GM23338 (cell line): ENCODE measurements at regions not wholly inside any gene's neighbourhood (a gene's known extent, or its start where the extent isn't known, plus 50 kb on each side); places are given as distances from the start of the nearest gene placed in this dataset.

Experiments
- ATAC-seq: fragments of 200-7000 bp; cut with Tn5 transposase; 3 replicates; pipeline ENCODE4 v1.9.1; 2020
- DNase-seq: peaks from one replicate; pipeline ENCODE4 v3.0.0-alpha.2; 2015; ENCODE audit warnings: low spot score
- H2AFZ ChIP-seq: fragments of 200-600 bp; sonication (generic); 2 replicates; pipeline ENCODE4 v1.8.0; 2016; ENCODE audit warnings: antibody characterized with exemption, mild to moderate bottlenecking, moderate library complexity
- H3F3A ChIP-seq: fragments of 200-600 bp; sonication (generic); replicated peaks from 2 replicates; pipeline ENCODE4 v1.8.0; 2017; ENCODE audit warnings: antibody characterized with exemption, mixed run types, low read depth
- H3K27ac ChIP-seq: fragments of 200-600 bp; sonication (generic); 2 replicates; pipeline ENCODE4 v1.6.1; 2016; ENCODE audit warnings: low read depth
- H3K27me3 ChIP-seq: fragments of 200-600 bp; sonication (generic); 2 replicates; pipeline ENCODE4 v1.8.0; 2016; ENCODE audit warnings: mild to moderate bottlenecking, mixed run types, moderate library complexity; ENCODE audit not compliant: insufficient read depth
- H3K36me3 ChIP-seq: fragments of 200-600 bp; sonication (generic); 2 replicates; pipeline ENCODE4 v1.8.0; 2016; ENCODE audit warnings: mild to moderate bottlenecking; ENCODE audit not compliant: insufficient read depth
- H3K4me1 ChIP-seq: fragments of 200-600 bp; sonication (generic); 2 replicates; pipeline ENCODE4 v1.8.0; 2016; ENCODE audit warnings: mild to moderate bottlenecking, moderate library complexity; ENCODE audit not compliant: insufficient read depth
- H3K4me2 ChIP-seq: fragments of 200-600 bp; sonication (generic); 2 replicates; pipeline ENCODE4 v1.7.1; 2017; ENCODE audit warnings: mixed run types
- H3K4me3 ChIP-seq: fragments of 200-600 bp; sonication (generic); 2 replicates; pipeline ENCODE4 v1.6.1; 2016; ENCODE audit warnings: mixed run types
- H3K79me2 ChIP-seq: fragments of 200-600 bp; sonication (generic); replicated peaks from 2 replicates; pipeline ENCODE4 v1.8.0; 2017; ENCODE audit warnings: mild to moderate bottlenecking; ENCODE audit not compliant: insufficient read depth
- H3K9me2 ChIP-seq: fragments of 200-600 bp; sonication (generic); 2 replicates; pipeline ENCODE4 v1.8.0; 2017; ENCODE audit not compliant: insufficient read depth
- H4K20me1 ChIP-seq: fragments of 200-600 bp; sonication (generic); replicated peaks from 2 replicates; pipeline ENCODE4 v1.8.0; 2017; ENCODE audit warnings: mild to moderate bottlenecking; ENCODE audit not compliant: insufficient read depth
- H3K27ac Mint-ChIP-seq: 2 replicates; pipeline ENCODE4 v1.8.0; 2020; ENCODE audit warnings: inconsistent platforms, mild to moderate bottlenecking, moderate library complexity, mixed read lengths
- H3K27me3 Mint-ChIP-seq: 3 replicates; pipeline ENCODE4 v1.8.0; 2022; ENCODE audit warnings: low read depth, mild to moderate bottlenecking, moderate library complexity, mixed read lengths, inconsistent platforms; ENCODE audit not compliant: insufficient read depth, poor library complexity
- H3K36me3 Mint-ChIP-seq: 3 replicates; pipeline ENCODE4 v1.8.0; 2021; ENCODE audit warnings: low read depth, mild to moderate bottlenecking, inconsistent platforms, moderate library complexity, mixed read lengths
- H3K4me1 Mint-ChIP-seq: 3 replicates; pipeline ENCODE4 v1.8.0; 2020; ENCODE audit warnings: mild to moderate bottlenecking, inconsistent platforms, mixed read lengths
- H3K4me3 Mint-ChIP-seq: 3 replicates; pipeline ENCODE4 v1.8.0; 2021; ENCODE audit warnings: moderate library complexity, mild to moderate bottlenecking, inconsistent platforms, mixed read lengths
- H3K9me3 Mint-ChIP-seq: 3 replicates; pipeline ENCODE4 v1.8.0; 2020; ENCODE audit warnings: moderate library complexity, mild to moderate bottlenecking, inconsistent platforms, mixed read lengths
- CREB1 ChIP-seq: fragments of 250-450 bp; sonication (Bioruptor Pico); IDR thresholded peaks from 2 replicates; pipeline ENCODE4 v1.5.0; 2020; ENCODE audit warnings: low read depth, mild to moderate bottlenecking, moderate library complexity
- EZH2 ChIP-seq: fragments of 200-600 bp; sonication (generic); IDR thresholded peaks from one replicate; pipeline ENCODE4 v1.8.0; 2017; ENCODE audit warnings: antibody characterized with exemption, mild to moderate bottlenecking, low read depth; ENCODE audit not compliant: unreplicated experiment
- EZH2phosphoT487 ChIP-seq: fragments of 200-600 bp; sonication (generic); IDR thresholded peaks from one replicate; pipeline ENCODE4 v1.8.1; 2018; ENCODE audit warnings: antibody characterized with exemption; ENCODE audit not compliant: unreplicated experiment
- JUNB ChIP-seq: IDR thresholded peaks from one replicate; pipeline ENCODE4 v1.6.1; 2016; ENCODE audit warnings: antibody characterized with exemption; ENCODE audit not compliant: unreplicated experiment
- NANOG ChIP-seq: IDR thresholded peaks from 2 replicates; pipeline ENCODE4 v1.6.1; 2016; ENCODE audit warnings: antibody characterized with exemption, borderline replicate concordance
- POLR2AphosphoS5 ChIP-seq: IDR thresholded peaks from 2 replicates; pipeline ENCODE4 v1.6.1; 2016; ENCODE audit warnings: antibody characterized with exemption, low read depth
- STAT1 ChIP-seq: IDR thresholded peaks from one replicate; pipeline ENCODE4 v1.6.1; 2016; ENCODE audit warnings: antibody characterized with exemption; ENCODE audit not compliant: unreplicated experiment
- ZNF114 ChIP-seq: fragments of 250-450 bp; sonication (Bioruptor Pico); IDR thresholded peaks from 2 replicates; pipeline ENCODE4 v1.5.0; 2020; ENCODE audit warnings: mild to moderate bottlenecking, moderate library complexity
- ZNF331 ChIP-seq: fragments of 250-450 bp; sonication (Bioruptor Pico); IDR thresholded peaks from 2 replicates; pipeline ENCODE4 v1.5.0; 2020; ENCODE audit warnings: low read depth, mild to moderate bottlenecking, moderate library complexity
- TF ChIP-seq, protein P1 (sequence below): IDR thresholded peaks from one replicate; pipeline ENCODE4 v1.6.1; 2018; ENCODE audit warnings: antibody characterized with exemption; ENCODE audit not compliant: unreplicated experiment
- TF ChIP-seq, protein P2 (sequence below): fragments of 250-450 bp; sonication (Bioruptor Pico); IDR thresholded peaks from 2 replicates; pipeline ENCODE4 v1.5.0; 2020; ENCODE audit warnings: mild to moderate bottlenecking, moderate library complexity
- TF ChIP-seq, protein P3 (sequence below): IDR thresholded peaks from 2 replicates; pipeline ENCODE4 v1.6.1; 2016; ENCODE audit warnings: antibody characterized with exemption
- TF ChIP-seq, protein P4 (sequence below), 2 experiments: fragments of 200-600 bp in 1 of 2; sonication (generic) in 1 of 2; conservative IDR thresholded peaks; 2 replicates each; pipeline versions ENCODE4 v1.5.1 to v1.6.1; 2016 to 2017; ENCODE audit warnings: antibody characterized with exemption in 2 of 2, low read depth in 2 of 2, mild to moderate bottlenecking in 2 of 2, moderate library complexity in 1 of 2

DNA sequence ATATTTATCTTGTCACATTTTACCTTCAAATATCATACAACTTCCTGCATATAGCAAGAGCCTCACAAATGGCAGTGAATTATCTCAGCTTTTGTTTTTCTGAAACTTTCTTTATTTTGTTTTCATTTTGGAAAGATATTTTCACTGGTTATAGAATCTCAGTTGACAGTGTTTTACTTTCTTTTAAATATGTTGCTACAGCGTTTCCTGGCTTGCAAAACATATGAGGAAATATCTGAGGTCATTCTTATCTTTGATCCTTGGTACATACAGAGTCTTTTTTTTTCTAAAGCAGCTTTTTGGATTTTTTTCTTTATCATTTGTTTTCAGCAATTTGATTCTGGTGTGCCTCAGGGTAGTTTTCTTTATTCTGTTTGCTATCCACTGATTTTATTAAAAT, 77.6 kb upstream of the CEP78 start:
- TF ChIP-seq NANOG, result no peak
- TF ChIP-seq, protein P1, sequence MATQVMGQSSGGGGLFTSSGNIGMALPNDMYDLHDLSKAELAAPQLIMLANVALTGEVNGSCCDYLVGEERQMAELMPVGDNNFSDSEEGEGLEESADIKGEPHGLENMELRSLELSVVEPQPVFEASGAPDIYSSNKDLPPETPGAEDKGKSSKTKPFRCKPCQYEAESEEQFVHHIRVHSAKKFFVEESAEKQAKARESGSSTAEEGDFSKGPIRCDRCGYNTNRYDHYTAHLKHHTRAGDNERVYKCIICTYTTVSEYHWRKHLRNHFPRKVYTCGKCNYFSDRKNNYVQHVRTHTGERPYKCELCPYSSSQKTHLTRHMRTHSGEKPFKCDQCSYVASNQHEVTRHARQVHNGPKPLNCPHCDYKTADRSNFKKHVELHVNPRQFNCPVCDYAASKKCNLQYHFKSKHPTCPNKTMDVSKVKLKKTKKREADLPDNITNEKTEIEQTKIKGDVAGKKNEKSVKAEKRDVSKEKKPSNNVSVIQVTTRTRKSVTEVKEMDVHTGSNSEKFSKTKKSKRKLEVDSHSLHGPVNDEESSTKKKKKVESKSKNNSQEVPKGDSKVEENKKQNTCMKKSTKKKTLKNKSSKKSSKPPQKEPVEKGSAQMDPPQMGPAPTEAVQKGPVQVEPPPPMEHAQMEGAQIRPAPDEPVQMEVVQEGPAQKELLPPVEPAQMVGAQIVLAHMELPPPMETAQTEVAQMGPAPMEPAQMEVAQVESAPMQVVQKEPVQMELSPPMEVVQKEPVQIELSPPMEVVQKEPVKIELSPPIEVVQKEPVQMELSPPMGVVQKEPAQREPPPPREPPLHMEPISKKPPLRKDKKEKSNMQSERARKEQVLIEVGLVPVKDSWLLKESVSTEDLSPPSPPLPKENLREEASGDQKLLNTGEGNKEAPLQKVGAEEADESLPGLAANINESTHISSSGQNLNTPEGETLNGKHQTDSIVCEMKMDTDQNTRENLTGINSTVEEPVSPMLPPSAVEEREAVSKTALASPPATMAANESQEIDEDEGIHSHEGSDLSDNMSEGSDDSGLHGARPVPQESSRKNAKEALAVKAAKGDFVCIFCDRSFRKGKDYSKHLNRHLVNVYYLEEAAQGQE, result no peak
- TF ChIP-seq EZH2, result no peak
- no peak for TF ChIP-seq ZNF114 (CRISPR knock-in tag)
- TF ChIP-seq ZNF331 (CRISPR knock-in tag), result no peak
- no peak for TF ChIP-seq POLR2AphosphoS5
- TF ChIP-seq, protein P2, sequence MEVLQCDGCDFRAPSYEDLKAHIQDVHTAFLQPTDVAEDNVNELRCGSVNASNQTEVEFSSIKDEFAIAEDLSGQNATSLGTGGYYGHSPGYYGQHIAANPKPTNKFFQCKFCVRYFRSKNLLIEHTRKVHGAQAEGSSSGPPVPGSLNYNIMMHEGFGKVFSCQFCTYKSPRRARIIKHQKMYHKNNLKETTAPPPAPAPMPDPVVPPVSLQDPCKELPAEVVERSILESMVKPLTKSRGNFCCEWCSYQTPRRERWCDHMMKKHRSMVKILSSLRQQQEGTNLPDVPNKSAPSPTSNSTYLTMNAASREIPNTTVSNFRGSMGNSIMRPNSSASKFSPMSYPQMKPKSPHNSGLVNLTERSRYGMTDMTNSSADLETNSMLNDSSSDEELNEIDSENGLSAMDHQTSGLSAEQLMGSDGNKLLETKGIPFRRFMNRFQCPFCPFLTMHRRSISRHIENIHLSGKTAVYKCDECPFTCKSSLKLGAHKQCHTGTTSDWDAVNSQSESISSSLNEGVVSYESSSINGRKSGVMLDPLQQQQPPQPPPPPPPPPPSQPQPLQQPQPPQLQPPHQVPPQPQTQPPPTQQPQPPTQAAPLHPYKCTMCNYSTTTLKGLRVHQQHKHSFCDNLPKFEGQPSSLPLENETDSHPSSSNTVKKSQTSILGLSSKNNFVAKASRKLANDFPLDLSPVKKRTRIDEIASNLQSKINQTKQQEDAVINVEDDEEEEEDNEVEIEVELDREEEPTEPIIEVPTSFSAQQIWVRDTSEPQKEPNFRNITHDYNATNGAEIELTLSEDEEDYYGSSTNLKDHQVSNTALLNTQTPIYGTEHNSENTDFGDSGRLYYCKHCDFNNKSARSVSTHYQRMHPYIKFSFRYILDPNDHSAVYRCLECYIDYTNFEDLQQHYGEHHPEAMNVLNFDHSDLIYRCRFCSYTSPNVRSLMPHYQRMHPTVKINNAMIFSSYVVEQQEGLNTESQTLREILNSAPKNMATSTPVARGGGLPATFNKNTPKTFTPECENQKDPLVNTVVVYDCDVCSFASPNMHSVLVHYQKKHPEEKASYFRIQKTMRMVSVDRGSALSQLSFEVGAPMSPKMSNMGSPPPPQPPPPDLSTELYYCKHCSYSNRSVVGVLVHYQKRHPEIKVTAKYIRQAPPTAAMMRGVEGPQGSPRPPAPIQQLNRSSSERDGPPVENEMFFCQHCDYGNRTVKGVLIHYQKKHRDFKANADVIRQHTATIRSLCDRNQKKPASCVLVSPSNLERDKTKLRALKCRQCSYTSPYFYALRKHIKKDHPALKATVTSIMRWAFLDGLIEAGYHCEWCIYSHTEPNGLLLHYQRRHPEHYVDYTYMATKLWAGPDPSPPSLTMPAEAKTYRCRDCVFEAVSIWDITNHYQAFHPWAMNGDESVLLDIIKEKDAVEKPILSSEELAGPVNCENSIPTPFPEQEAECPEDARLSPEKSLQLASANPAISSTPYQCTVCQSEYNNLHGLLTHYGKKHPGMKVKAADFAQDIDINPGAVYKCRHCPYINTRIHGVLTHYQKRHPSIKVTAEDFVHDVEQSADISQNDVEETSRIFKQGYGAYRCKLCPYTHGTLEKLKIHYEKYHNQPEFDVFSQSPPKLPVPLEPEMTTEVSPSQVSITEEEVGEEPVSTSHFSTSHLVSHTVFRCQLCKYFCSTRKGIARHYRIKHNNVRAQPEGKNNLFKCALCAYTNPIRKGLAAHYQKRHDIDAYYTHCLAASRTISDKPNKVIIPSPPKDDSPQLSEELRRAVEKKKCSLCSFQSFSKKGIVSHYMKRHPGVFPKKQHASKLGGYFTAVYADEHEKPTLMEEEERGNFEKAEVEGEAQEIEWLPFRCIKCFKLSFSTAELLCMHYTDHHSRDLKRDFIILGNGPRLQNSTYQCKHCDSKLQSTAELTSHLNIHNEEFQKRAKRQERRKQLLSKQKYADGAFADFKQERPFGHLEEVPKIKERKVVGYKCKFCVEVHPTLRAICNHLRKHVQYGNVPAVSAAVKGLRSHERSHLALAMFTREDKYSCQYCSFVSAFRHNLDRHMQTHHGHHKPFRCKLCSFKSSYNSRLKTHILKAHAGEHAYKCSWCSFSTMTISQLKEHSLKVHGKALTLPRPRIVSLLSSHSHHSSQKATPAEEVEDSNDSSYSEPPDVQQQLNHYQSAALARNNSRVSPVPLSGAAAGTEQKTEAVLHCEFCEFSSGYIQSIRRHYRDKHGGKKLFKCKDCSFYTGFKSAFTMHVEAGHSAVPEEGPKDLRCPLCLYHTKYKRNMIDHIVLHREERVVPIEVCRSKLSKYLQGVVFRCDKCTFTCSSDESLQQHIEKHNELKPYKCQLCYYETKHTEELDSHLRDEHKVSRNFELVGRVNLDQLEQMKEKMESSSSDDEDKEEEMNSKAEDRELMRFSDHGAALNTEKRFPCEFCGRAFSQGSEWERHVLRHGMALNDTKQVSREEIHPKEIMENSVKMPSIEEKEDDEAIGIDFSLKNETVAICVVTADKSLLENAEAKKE (CRISPR knock-in tag), result no peak
- TF ChIP-seq, protein P3, sequence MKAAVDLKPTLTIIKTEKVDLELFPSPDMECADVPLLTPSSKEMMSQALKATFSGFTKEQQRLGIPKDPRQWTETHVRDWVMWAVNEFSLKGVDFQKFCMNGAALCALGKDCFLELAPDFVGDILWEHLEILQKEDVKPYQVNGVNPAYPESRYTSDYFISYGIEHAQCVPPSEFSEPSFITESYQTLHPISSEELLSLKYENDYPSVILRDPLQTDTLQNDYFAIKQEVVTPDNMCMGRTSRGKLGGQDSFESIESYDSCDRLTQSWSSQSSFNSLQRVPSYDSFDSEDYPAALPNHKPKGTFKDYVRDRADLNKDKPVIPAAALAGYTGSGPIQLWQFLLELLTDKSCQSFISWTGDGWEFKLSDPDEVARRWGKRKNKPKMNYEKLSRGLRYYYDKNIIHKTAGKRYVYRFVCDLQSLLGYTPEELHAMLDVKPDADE, result no peak
- no peak for TF ChIP-seq EZH2phosphoT487
- TF ChIP-seq STAT1, result no peak
- TF ChIP-seq JUNB, result no peak
- no peak for TF ChIP-seq CREB1 (CRISPR knock-in tag)
- TF ChIP-seq, protein P4, sequence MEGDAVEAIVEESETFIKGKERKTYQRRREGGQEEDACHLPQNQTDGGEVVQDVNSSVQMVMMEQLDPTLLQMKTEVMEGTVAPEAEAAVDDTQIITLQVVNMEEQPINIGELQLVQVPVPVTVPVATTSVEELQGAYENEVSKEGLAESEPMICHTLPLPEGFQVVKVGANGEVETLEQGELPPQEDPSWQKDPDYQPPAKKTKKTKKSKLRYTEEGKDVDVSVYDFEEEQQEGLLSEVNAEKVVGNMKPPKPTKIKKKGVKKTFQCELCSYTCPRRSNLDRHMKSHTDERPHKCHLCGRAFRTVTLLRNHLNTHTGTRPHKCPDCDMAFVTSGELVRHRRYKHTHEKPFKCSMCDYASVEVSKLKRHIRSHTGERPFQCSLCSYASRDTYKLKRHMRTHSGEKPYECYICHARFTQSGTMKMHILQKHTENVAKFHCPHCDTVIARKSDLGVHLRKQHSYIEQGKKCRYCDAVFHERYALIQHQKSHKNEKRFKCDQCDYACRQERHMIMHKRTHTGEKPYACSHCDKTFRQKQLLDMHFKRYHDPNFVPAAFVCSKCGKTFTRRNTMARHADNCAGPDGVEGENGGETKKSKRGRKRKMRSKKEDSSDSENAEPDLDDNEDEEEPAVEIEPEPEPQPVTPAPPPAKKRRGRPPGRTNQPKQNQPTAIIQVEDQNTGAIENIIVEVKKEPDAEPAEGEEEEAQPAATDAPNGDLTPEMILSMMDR (conservative IDR thresholded peaks at IDR 0.05; ENCODE audit: low read depth in 2 of 2), result no peak
- no peaks in the 10 kb centered on the region for H3K36me3 ChIP-seq
- no peaks in the 10 kb centered on the region for H3K27me3 Mint-ChIP-seq
- H3K9me2 ChIP-seq, result no peaks in the 10 kb centered on the region
- H2AFZ ChIP-seq, result no peak overlapping the region
- DNase-seq (no peak), ATAC-seq (no peak)
- no peaks in the 10 kb centered on the region for H3K27me3 ChIP-seq
- no peaks in the 10 kb centered on the region for H3K36me3 Mint-ChIP-seq
- H3K4me2 ChIP-seq, result no peak overlapping the region
- no peak overlapping the region for H3K27ac ChIP-seq
- no peak overlapping the region for H3K4me3 Mint-ChIP-seq
- H3K27ac Mint-ChIP-seq, result no peak overlapping the region
- no peaks in the 10 kb centered on the region for H4K20me1 ChIP-seq
- no peaks in the 10 kb centered on the region for H3K4me1 ChIP-seq
- no peaks in the 10 kb centered on the region for H3K79me2 ChIP-seq
- H3F3A ChIP-seq, result no peaks in the 10 kb centered on the region
- no peaks in the 10 kb centered on the region for H3K9me3 Mint-ChIP-seq
- H3K4me1 Mint-ChIP-seq, result no peaks in the 10 kb centered on the region
- no peak overlapping the region for H3K4me3 ChIP-seq
